ENCODE measurements at regions not wholly inside any gene's neighbourhood (a gene's known extent, or its start where the extent isn't known, plus 50 kb on each side); places are given as distances from the start of the nearest gene placed in this dataset.

- H3K9me2 ChIP-seq (replicated peaks; ENCODE audit: insufficient read depth), result no peaks in the 10 kb centered on the region
- H3K4me3 ChIP-seq, result no peak overlapping the region
- H3K4me1 ChIP-seq (ENCODE audit: insufficient read depth), result peaks cover 24% of the 10 kb centered on the region
- TF ChIP-seq EZH2phosphoT487 (IDR thresholded peaks at IDR 0.05; ENCODE audit: low read depth, severe bottlenecking, unreplicated experiment) (no peak), CTCF (IDR thresholded peaks at IDR 0.05; ENCODE audit: poor library complexity) (no peak), EZH2 (IDR thresholded peaks at IDR 0.05; ENCODE audit: borderline replicate concordance) (no peak)
- DNase-seq (ENCODE audit: low spot score), result no peak
- no peak overlapping the region for H3K4me2 ChIP-seq
- H3K36me3 ChIP-seq (replicated peaks; ENCODE audit: insufficient read depth, low read depth), result no peaks in the 10 kb centered on the region
- no peak overlapping the region for H2AFZ ChIP-seq
- WGBS (ENCODE audit: low lambda C conversion rate, missing lambda C conversion rate), result 89% methylated on average over 3 of the region's 3 CpGs
- H3K79me2 ChIP-seq, result no peaks in the 10 kb centered on the region
- H4K20me1 ChIP-seq (ENCODE audit: insufficient read depth, poor library complexity, severe bottlenecking), result no peaks in the 10 kb centered on the region
- H3K9me3 ChIP-seq (ENCODE audit: low read depth), result no peaks in the 10 kb centered on the region
- H3K27me3 ChIP-seq, result no peaks in the 10 kb centered on the region
- H3K27ac ChIP-seq, result no peak overlapping the region
Measured at GRCh38 chr2:52498077-52498750, 1269.4 kb upstream of the CHAC2 start.

DNA sequence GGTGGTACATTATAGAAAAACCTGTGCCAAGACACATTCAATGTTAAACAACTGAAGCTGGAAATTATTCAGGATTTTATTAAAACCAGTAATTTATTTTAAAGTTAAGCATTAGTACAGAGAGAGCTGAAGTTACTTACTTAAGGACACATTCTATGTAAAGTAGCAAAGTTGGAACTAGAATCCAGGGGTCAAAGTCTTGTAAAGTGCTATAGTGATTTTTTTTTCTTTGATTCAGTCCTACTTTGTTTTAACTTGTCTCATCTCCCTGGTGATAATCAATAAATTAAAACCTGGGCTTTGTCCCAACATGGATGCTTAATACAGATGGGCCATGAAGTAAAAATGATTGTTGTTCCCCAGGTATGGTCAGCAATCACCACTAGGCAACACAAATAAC, 1271.8 kb upstream of the CHAC2 start:
- H3K36me3 ChIP-seq (replicated peaks; ENCODE audit: insufficient read depth, low read depth), result no peaks in the 10 kb centered on the region
- H4K20me1 ChIP-seq (ENCODE audit: insufficient read depth, poor library complexity, severe bottlenecking), result no peaks in the 10 kb centered on the region
- peaks cover 6% of the 10 kb centered on the region for H3K4me1 ChIP-seq (ENCODE audit: insufficient read depth)
- no peak overlapping the region for H3K4me3 ChIP-seq
- no peak for DNase-seq (ENCODE audit: low spot score)
- H3K9me3 ChIP-seq (ENCODE audit: low read depth), result no peaks in the 10 kb centered on the region
- no peak overlapping the region for H3K4me2 ChIP-seq
- H3K27me3 ChIP-seq, result no peaks in the 10 kb centered on the region
- TF ChIP-seq CTCF (IDR thresholded peaks at IDR 0.05; ENCODE audit: poor library complexity), result no peak
- TF ChIP-seq EZH2phosphoT487 (IDR thresholded peaks at IDR 0.05; ENCODE audit: low read depth, severe bottlenecking, unreplicated experiment), result no peak
- TF ChIP-seq EZH2 (IDR thresholded peaks at IDR 0.05; ENCODE audit: borderline replicate concordance), result no peak
- no peaks in the 10 kb centered on the region for H3K79me2 ChIP-seq
- H3K27ac ChIP-seq, result no peak overlapping the region
- H3K9me2 ChIP-seq (replicated peaks; ENCODE audit: insufficient read depth), result no peaks in the 10 kb centered on the region
- H2AFZ ChIP-seq, result no peak overlapping the region

DNA sequence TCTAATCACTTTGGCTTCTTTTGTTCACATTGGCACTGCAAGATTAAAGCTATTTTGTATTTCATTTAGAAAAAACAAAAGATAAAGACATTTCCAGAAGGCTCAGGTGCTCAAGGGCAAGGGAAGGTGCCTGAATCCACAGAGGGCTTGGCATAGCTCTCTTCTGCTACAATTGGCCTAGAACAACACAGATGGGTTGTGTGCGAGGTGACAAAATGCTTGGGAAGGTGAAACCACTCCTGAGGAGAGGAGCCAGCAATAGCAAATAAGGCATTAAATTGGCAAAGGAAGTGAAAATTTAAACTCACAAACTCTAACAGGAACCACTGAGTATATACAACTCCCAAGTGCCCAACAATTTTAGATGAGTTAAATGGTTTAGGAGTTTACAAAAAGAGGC, 1290.4 kb upstream of the CHAC2 start:
- H3K4me1 ChIP-seq (ENCODE audit: insufficient read depth), result peaks cover 13% of the 10 kb centered on the region
- no peak overlapping the region for H2AFZ ChIP-seq
- H3K9me3 ChIP-seq (ENCODE audit: low read depth), result no peaks in the 10 kb centered on the region
- no peaks in the 10 kb centered on the region for H3K27me3 ChIP-seq
- no peaks in the 10 kb centered on the region for H3K79me2 ChIP-seq
- no peak overlapping the region for H3K4me3 ChIP-seq
- no peak overlapping the region for H3K27ac ChIP-seq
- no peaks in the 10 kb centered on the region for H3K36me3 ChIP-seq (replicated peaks; ENCODE audit: insufficient read depth, low read depth)
- H3K4me2 ChIP-seq, result no peak overlapping the region
- TF ChIP-seq CTCF (IDR thresholded peaks at IDR 0.05; ENCODE audit: poor library complexity) (no peak), EZH2phosphoT487 (IDR thresholded peaks at IDR 0.05; ENCODE audit: low read depth, severe bottlenecking, unreplicated experiment) (no peak), EZH2 (IDR thresholded peaks at IDR 0.05; ENCODE audit: borderline replicate concordance) (no peak)
- H3K9me2 ChIP-seq (replicated peaks; ENCODE audit: insufficient read depth), result no peaks in the 10 kb centered on the region
- DNase-seq (ENCODE audit: low spot score), result no peak
- WGBS (ENCODE audit: low lambda C conversion rate, missing lambda C conversion rate), result 91% methylated on average over 1 of the region's 1 CpG
- no peaks in the 10 kb centered on the region for H4K20me1 ChIP-seq (ENCODE audit: insufficient read depth, poor library complexity, severe bottlenecking)
